GM12878 (cell line): ENCODE measurements at regions not wholly inside any gene's neighbourhood (a gene's known extent, or its start where the extent isn't known, plus 50 kb on each side); places are given as distances from the start of the nearest gene placed in this dataset.

Experiments used
- ATAC-seq: fragments of 200-7000 bp; cut with Tn5 transposase; 3 replicates; pipeline ENCODE4 v1.9.1; 2020; ENCODE audit warnings: mild to moderate bottlenecking, moderate library complexity
- BruUV-seq: library from RNA; stranded (reverse); fragments of 400-500 nt; replicated peaks from 2 replicates; lab custom pipeline; 2021; lab: Mats Ljungman, UMichigan
- CTCF ChIA-PET: fragments of 300-600 bp; sonication (Branson Sonifier 250); formaldehyde crosslinking; extraction: SDS; loops from one replicate; lab custom pipeline; 2021; ENCODE audit warnings: inconsistent platforms; lab: Yijun Ruan, JAX
- POLR2A ChIA-PET: fragments of 350-600 bp; formaldehyde crosslinking; extraction: SDS; loops from one replicate; lab custom pipeline; 2021; ENCODE audit warnings: inconsistent platforms; lab: Charles Lee
- RAD21 ChIA-PET: fragments of 300-600 bp; sonication (Branson Sonifier 250); formaldehyde crosslinking; loops from one replicate; lab custom pipeline; 2023; ENCODE audit warnings: antibody characterized with exemption; ENCODE audit not compliant: unreplicated experiment; lab: Charles Lee
- SMC1A ChIA-PET: fragments of 300-600 bp; sonication (Branson Sonifier 250); formaldehyde crosslinking; loops from one replicate; lab custom pipeline; 2023; ENCODE audit not compliant: unreplicated experiment, uncharacterized antibody; lab: Charles Lee
- DNase-seq: peaks from one replicate; pipeline ENCODE4 v3.0.0-alpha.2; 2011; ENCODE audit warnings: low read depth, low spot score
- FAIRE-seq: peaks from 3 replicates; lab custom pipeline; 2011; peaks lifted over from hg19 to GRCh38; lab: Jason Lieb, UNC
- H2AFZ ChIP-seq: 2 replicates; pipeline ENCODE4 v1.6.0; 2011; ENCODE audit warnings: low read depth, low read length, control low read depth; ENCODE audit not compliant: control insufficient read depth
- H3K27ac ChIP-seq: 2 replicates; pipeline ENCODE4 v1.5.1; 2011; ENCODE audit warnings: control low read depth; ENCODE audit not compliant: control insufficient read depth, insufficient read depth
- H3K27me3 ChIP-seq, 2 experiments: replicated peaks in 1 of 2; 2 replicates each; pipeline versions ENCODE4 v1.6.0 to v1.6.1; 2011; ENCODE audit warnings: low read length in 1 of 2; ENCODE audit not compliant: control insufficient read depth in 2 of 2, insufficient read depth in 2 of 2
- H3K36me3 ChIP-seq, 2 experiments: 2 replicates each; pipeline ENCODE4 v1.5.1; 2011; ENCODE audit warnings: low read length in 1 of 2; ENCODE audit not compliant: control insufficient read depth in 2 of 2, insufficient read depth in 2 of 2
- H3K4me1 ChIP-seq: 2 replicates; pipeline ENCODE4 v1.6.1; 2011; ENCODE audit warnings: mild to moderate bottlenecking, low read length, moderate library complexity, mixed read lengths; ENCODE audit not compliant: control insufficient read depth, insufficient read depth
- H3K4me2 ChIP-seq: 2 replicates; pipeline ENCODE4 v1.6.0; 2011; ENCODE audit warnings: control low read depth; ENCODE audit not compliant: control insufficient read depth, insufficient read depth
- H3K4me3 ChIP-seq: fragments of 200-600 bp; sonication (generic); 2 replicates; pipeline ENCODE4 v1.5.1; 2016
- H3K79me2 ChIP-seq: 2 replicates; pipeline ENCODE4 v1.6.0; 2011; ENCODE audit warnings: low read length; ENCODE audit not compliant: control insufficient read depth, insufficient read depth
- H3K9ac ChIP-seq: 2 replicates; pipeline ENCODE4 v1.8.0; 2011; ENCODE audit warnings: low read length, control low read depth, mixed read lengths; ENCODE audit not compliant: control insufficient read depth, insufficient read depth
- H3K9me3 ChIP-seq: replicated peaks from 3 replicates; pipeline ENCODE4 v1.5.1; 2011; ENCODE audit warnings: mild to moderate bottlenecking, low read length; ENCODE audit not compliant: control insufficient read depth, insufficient read depth
- H4K20me1 ChIP-seq: 2 replicates; pipeline ENCODE4 v1.6.0; 2011; ENCODE audit not compliant: control insufficient read depth, insufficient read depth
- BRCA1 ChIP-seq: IDR thresholded peaks from 2 replicates; pipeline ENCODE4 v1.6.1; 2011; ENCODE audit warnings: low read depth, low read length, improper control_type of control experiment
- ETV6 ChIP-seq, 2 experiments: fragments of 450-650 bp in 1 of 2; IDR thresholded peaks in 1 of 2; conservative IDR thresholded peaks in 1 of 2; 2 replicates each; pipeline ENCODE4 v1.6.1; 2014; ENCODE audit warnings: antibody characterized with exemption in 1 of 2, borderline replicate concordance in 1 of 2, low read depth in 1 of 2, mild to moderate bottlenecking in 1 of 2, moderate library complexity in 1 of 2
- PBX3 ChIP-seq: IDR thresholded peaks from 2 replicates; pipeline ENCODE4 v1.6.1; 2011; ENCODE audit warnings: mild to moderate bottlenecking, low read depth, low read length, moderate library complexity; ENCODE audit not compliant: insufficient replicate concordance
- RELB ChIP-seq: fragments of 450-650 bp; IDR thresholded peaks from 2 replicates; pipeline ENCODE4 v1.6.1; 2017; ENCODE audit warnings: low read depth, mild to moderate bottlenecking, moderate library complexity
- TCF3 ChIP-seq: IDR thresholded peaks from 2 replicates; pipeline ENCODE4 v1.6.1; 2012; ENCODE audit warnings: low read depth, mild to moderate bottlenecking, low read length, borderline replicate concordance; ENCODE audit not compliant: insufficient read depth
- WGBS: methylation state at CpG from one replicate; pipeline ENCODE4 v1.1.6; 2016; ENCODE audit warnings: low lambda C conversion rate; ENCODE audit not compliant: insufficient replicate concordance, insufficient coverage; ENCODE audit errors: missing lambda C conversion rate; 5-methylcytosine and 5-hydroxymethylcytosine counted together
- in situ Hi-C: fragments of 300-500 bp; cut with MboI; formaldehyde crosslinking; loops from 9 replicates; pipeline ENCODE4 v1.14.3; 2018; ENCODE audit warnings: mixed read lengths
- intact Hi-C: fragments of 100-400 bp; cut with micrococcal nuclease; formaldehyde crosslinking; loops from one replicate; pipeline ENCODE4 v1.14.2; 2022; ENCODE audit not compliant: unreplicated experiment
- TF ChIP-seq, protein P1 (sequence below): fragments of 150-350 bp; IDR thresholded peaks from 2 replicates; pipeline ENCODE4 v1.6.1; 2016; ENCODE audit warnings: low read depth, low read length
- TF ChIP-seq, protein P2 (sequence below), 3 experiments: IDR thresholded peaks in 2 of 3; conservative IDR thresholded peaks in 1 of 3; 2 replicates each; pipeline ENCODE4 v1.5.1; 2011; ENCODE audit warnings: low read depth in 3 of 3, low read length in 3 of 3, mild to moderate bottlenecking in 3 of 3, control low read depth in 2 of 3, moderate library complexity in 2 of 3, inconsistent platforms in 1 of 3, mixed read lengths in 1 of 3; ENCODE audit not compliant: control insufficient read depth in 2 of 3, insufficient read depth in 1 of 3; ENCODE audit errors: extremely low read depth in 1 of 3

DNA sequence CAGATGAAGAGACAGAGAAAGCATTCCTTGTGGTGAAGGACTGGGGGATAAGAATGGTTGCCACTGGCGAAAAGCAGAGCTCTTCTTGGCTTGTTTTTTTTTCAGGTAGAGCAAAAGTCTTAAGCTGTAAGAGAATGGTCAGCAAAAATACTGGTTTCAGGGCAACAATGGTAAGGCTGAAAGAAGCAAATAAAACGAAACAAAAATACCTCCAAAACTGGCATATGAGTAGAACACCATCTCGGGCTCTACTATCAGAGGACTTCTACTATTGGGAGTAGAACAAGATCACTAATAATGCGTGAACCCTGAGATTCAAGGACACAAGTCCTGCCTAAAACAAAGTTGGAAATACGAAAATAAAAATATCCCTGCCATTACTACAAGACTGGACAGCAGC is 1823.2 kb upstream of the CDH6 start (continued):
- TF ChIP-seq, protein P1, sequence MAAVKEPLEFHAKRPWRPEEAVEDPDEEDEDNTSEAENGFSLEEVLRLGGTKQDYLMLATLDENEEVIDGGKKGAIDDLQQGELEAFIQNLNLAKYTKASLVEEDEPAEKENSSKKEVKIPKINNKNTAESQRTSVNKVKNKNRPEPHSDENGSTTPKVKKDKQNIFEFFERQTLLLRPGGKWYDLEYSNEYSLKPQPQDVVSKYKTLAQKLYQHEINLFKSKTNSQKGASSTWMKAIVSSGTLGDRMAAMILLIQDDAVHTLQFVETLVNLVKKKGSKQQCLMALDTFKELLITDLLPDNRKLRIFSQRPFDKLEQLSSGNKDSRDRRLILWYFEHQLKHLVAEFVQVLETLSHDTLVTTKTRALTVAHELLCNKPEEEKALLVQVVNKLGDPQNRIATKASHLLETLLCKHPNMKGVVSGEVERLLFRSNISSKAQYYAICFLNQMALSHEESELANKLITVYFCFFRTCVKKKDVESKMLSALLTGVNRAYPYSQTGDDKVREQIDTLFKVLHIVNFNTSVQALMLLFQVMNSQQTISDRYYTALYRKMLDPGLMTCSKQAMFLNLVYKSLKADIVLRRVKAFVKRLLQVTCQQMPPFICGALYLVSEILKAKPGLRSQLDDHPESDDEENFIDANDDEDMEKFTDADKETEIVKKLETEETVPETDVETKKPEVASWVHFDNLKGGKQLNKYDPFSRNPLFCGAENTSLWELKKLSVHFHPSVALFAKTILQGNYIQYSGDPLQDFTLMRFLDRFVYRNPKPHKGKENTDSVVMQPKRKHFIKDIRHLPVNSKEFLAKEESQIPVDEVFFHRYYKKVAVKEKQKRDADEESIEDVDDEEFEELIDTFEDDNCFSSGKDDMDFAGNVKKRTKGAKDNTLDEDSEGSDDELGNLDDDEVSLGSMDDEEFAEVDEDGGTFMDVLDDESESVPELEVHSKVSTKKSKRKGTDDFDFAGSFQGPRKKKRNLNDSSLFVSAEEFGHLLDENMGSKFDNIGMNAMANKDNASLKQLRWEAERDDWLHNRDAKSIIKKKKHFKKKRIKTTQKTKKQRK, result no peak
- no peak for TF ChIP-seq PBX3
- TF ChIP-seq BRCA1, result no peak
- TF ChIP-seq, all 136 proteins: peak for 0

- in situ Hi-C loops, result no loop called here
- WGBS, result 24% methylated on average over 5 of the region's 5 CpGs
- H3K4me1 ChIP-seq, result no peaks in the 10 kb centered on the region
- TF ChIP-seq TCF3 (no peak), ETV6 (conservative IDR thresholded peaks at IDR 0.05 in 1 of 2, IDR thresholded peaks at IDR 0.05 in 1 of 2; ENCODE audit: borderline replicate concordance in 1 of 2, low read depth in 1 of 2) (no peak), RELB (no peak)
- TF ChIP-seq, protein P2, sequence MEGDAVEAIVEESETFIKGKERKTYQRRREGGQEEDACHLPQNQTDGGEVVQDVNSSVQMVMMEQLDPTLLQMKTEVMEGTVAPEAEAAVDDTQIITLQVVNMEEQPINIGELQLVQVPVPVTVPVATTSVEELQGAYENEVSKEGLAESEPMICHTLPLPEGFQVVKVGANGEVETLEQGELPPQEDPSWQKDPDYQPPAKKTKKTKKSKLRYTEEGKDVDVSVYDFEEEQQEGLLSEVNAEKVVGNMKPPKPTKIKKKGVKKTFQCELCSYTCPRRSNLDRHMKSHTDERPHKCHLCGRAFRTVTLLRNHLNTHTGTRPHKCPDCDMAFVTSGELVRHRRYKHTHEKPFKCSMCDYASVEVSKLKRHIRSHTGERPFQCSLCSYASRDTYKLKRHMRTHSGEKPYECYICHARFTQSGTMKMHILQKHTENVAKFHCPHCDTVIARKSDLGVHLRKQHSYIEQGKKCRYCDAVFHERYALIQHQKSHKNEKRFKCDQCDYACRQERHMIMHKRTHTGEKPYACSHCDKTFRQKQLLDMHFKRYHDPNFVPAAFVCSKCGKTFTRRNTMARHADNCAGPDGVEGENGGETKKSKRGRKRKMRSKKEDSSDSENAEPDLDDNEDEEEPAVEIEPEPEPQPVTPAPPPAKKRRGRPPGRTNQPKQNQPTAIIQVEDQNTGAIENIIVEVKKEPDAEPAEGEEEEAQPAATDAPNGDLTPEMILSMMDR (IDR thresholded peaks at IDR 0.05 in 2 of 3, conservative IDR thresholded peaks at IDR 0.05 in 1 of 3; ENCODE audit: control insufficient read depth in 2 of 3, extremely low read depth in 1 of 3, insufficient read depth in 1 of 3, low read depth in 3 of 3, low read length in 3 of 3), result peak in 2 of 3 experiments; percentile 10 to 25; a peak in 2 of 6 replicates
- ChIA-PET POLR2A (interaction anchor here (0.6 kb wide), 1 partner anchor 189 kb away, joined by 6 read pairs; no protein-coding TSS in a partner anchor), SMC1A (no interaction called here), CTCF (interaction anchor here (0.6 to 1.9 kb wide), 2 partner anchors 327 to 331 kb away, joined by 3 to 13 read pairs; no protein-coding TSS in a partner anchor), RAD21 (no interaction called here)
- H3K9me3 ChIP-seq, result no peaks in the 10 kb centered on the region
- FAIRE-seq, result no peak
- no peak overlapping the region for H3K4me3 ChIP-seq
- intact Hi-C loops, result loop anchor here (5.0 kb wide), 1 partner anchor 330 kb away; no protein-coding TSS in a partner anchor
- no peaks in the 10 kb centered on the region for H3K36me3 ChIP-seq
- H3K27ac ChIP-seq, result no peak overlapping the region
- H3K79me2 ChIP-seq, result no peaks in the 10 kb centered on the region
- H3K9ac ChIP-seq, result no peak overlapping the region
- no peak for DNase-seq
- H3K27me3 ChIP-seq, result no peaks in the 10 kb centered on the region
- H3K4me2 ChIP-seq, result no peak overlapping the region
- H4K20me1 ChIP-seq, result no peaks in the 10 kb centered on the region
- BruUV-seq, result no TSS peak
- 0 out of 3 replicates have a peak, but pooled peaks have one; percentile 32 for ATAC-seq
- H2AFZ ChIP-seq, result no peak overlapping the region
Measured at GRCh38 chr5:29367176-29367833, 1826.2 kb upstream of the CDH6 start.
